ENCODE measurements at regions not wholly inside any gene's neighbourhood (a gene's known extent, or its start where the extent isn't known, plus 50 kb on each side); places are given as distances from the start of the nearest gene placed in this dataset.

- no peak overlapping the region for H3K4me3 Mint-ChIP-seq
- H3K4me1 Mint-ChIP-seq, result no peaks in the 10 kb centered on the region
- peaks cover 4% of the 10 kb centered on the region for H3K27me3 Mint-ChIP-seq (ENCODE audit: low read depth)
- no peaks in the 10 kb centered on the region for H3K36me3 Mint-ChIP-seq (ENCODE audit: low read depth)
- peaks cover 21% of the 10 kb centered on the region for H3K9me3 Mint-ChIP-seq
- peak overlapping the region in 1 of 3 experiments; percentile 92 for H3K27ac Mint-ChIP-seq
- no peak for TF ChIP-seq CTCF (IDR thresholded peaks at IDR 0.05; ENCODE audit: unreplicated experiment in 3 of 3)
Measured at GRCh38 chr15:58295637-58296215, 136.1 kb upstream of the LIPC start.

- Mint-ChIP-seq H3K4me3 (no peak overlapping the region), H3K36me3 (ENCODE audit: low read depth) (no peaks in the 10 kb centered on the region), H3K4me1 (no peaks in the 10 kb centered on the region)
Measured at GRCh38 chr15:58296276-58296675, 135.5 kb upstream of the LIPC start.

GRCh38 chr15:58297639-58298038 is 134.2 kb upstream of the LIPC start:
- TF ChIP-seq CTCF (IDR thresholded peaks at IDR 0.05; ENCODE audit: unreplicated experiment in 3 of 3), result no peak
- H3K9me3 Mint-ChIP-seq, result peaks cover 18% of the 10 kb centered on the region
- H3K27ac Mint-ChIP-seq, result peak overlapping the region; percentile 44 to 92 (median 58)
- H3K4me3 Mint-ChIP-seq, result no peak overlapping the region
- no peaks in the 10 kb centered on the region for H3K36me3 Mint-ChIP-seq (ENCODE audit: low read depth)
- H3K4me1 Mint-ChIP-seq, result no peaks in the 10 kb centered on the region
- peaks cover 4% of the 10 kb centered on the region for H3K27me3 Mint-ChIP-seq (ENCODE audit: low read depth)

More at GRCh38 chr15:58296276-58296675, 135.5 kb upstream of the LIPC start:
- H3K27me3 Mint-ChIP-seq (ENCODE audit: low read depth), result peaks cover 4% of the 10 kb centered on the region
- no peak for TF ChIP-seq CTCF (IDR thresholded peaks at IDR 0.05; ENCODE audit: unreplicated experiment in 3 of 3)
- peaks cover 21% of the 10 kb centered on the region for H3K9me3 Mint-ChIP-seq
- H3K27ac Mint-ChIP-seq, result peak overlapping the region in 1 of 3 experiments; percentile 92

GRCh38 chr15:58298879-58299850 is 132.6 kb upstream of the LIPC start:
- Mint-ChIP-seq H3K27me3 (ENCODE audit: low read depth) (peaks cover 4% of the 10 kb centered on the region), H3K36me3 (ENCODE audit: low read depth) (no peaks in the 10 kb centered on the region), H3K9me3 (peaks cover 17% of the 10 kb centered on the region), H3K4me3 (no peak overlapping the region), H3K4me1 (no peaks in the 10 kb centered on the region), H3K27ac (peak overlapping the region in 1 of 3 experiments; percentile 92)
- no peak for TF ChIP-seq CTCF (IDR thresholded peaks at IDR 0.05; ENCODE audit: unreplicated experiment in 3 of 3)

GRCh38 chr15:58302832-58303231 is 129.0 kb upstream of the LIPC start:
- no peak overlapping the region for H3K27ac Mint-ChIP-seq
- H3K27me3 Mint-ChIP-seq (ENCODE audit: low read depth), result peaks cover 4% of the 10 kb centered on the region

More at GRCh38 chr15:58302832-58303231, 129.0 kb upstream of the LIPC start:
- no peak for TF ChIP-seq CTCF (IDR thresholded peaks at IDR 0.05; ENCODE audit: unreplicated experiment in 3 of 3)
- H3K4me1 Mint-ChIP-seq, result peaks cover 17% of the 10 kb centered on the region
- H3K36me3 Mint-ChIP-seq (ENCODE audit: low read depth), result no peaks in the 10 kb centered on the region
- no peak overlapping the region for H3K4me3 Mint-ChIP-seq
- peaks cover 7% of the 10 kb centered on the region for H3K9me3 Mint-ChIP-seq
